Kidney epithelial cell (primary cell): ENCODE measurements at regions not wholly inside any gene's neighbourhood (a gene's known extent, or its start where the extent isn't known, plus 50 kb on each side); places are given as distances from the start of the nearest gene placed in this dataset.

ENCODE experiments used
- DNase-seq: peaks from one replicate; pipeline ENCODE4 v3.0.0-alpha.2; 2010; ENCODE audit warnings: low read depth
- H3K27me3 ChIP-seq: 2 replicates; pipeline ENCODE4 v1.6.0; 2011; ENCODE audit warnings: low read length; ENCODE audit not compliant: control insufficient read depth, insufficient read depth
- H3K36me3 ChIP-seq: 2 replicates; pipeline ENCODE4 v1.5.1; 2011; ENCODE audit warnings: low read length; ENCODE audit not compliant: control insufficient read depth, insufficient read depth
- H3K4me3 ChIP-seq: 2 replicates; pipeline ENCODE4 v1.5.1; 2011; ENCODE audit warnings: low read depth, mild to moderate bottlenecking, control low read depth, low read length
- CTCF ChIP-seq: IDR thresholded peaks from 2 replicates; pipeline ENCODE4 v1.5.1; 2011; ENCODE audit warnings: mild to moderate bottlenecking, moderate library complexity, low read length, control low read depth, inconsistent platforms; ENCODE audit not compliant: insufficient read depth, poor library complexity, severe bottlenecking

DNA sequence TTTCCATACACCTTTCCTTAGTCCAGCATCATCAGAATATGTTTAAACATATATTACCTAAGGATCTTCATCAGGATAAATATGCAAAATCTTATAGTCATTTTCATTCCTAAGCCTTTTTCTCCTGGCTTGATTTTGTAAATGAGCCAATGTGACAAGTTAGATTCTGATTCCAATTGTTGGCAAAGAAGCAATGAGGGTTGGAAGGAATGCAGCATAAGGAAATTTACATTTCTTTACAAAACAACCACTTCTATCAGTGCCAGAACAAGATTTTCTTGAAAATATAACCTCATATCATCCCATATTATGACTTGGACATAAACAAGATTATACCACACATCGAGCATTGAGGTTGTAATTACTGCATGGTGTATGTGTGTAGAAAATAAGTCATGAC is 508.1 kb downstream of the TRAM1L1 start:
- Histone ChIP-seq H3K36me3 (no peaks in the 10 kb centered on the region), H3K27me3 (no peaks in the 10 kb centered on the region), H3K4me3 (no peak overlapping the region)
- no peak for TF ChIP-seq CTCF
- DNase-seq: no peak

DNA sequence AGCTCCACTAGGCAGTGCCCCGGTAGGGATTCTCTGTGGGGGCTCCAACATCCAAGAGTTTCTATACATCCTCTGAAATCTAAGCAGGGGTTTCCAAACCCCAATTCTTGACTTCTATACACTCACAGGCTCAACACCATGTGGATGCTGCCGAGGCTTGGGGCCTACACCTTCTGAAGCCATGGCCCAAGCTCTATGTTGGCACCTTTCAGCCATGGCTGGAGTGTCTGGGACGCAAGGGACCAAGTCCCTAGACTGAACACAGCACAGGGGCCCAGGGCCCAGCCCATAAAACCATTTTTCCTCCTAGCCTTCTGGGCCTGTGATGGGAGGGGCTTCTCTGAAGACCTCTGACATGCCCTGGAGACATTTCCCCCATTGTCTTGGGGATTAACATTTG is 511.8 kb downstream of the TRAM1L1 start:
- Histone ChIP-seq H3K4me3 (no peak overlapping the region), H3K36me3 (no peaks in the 10 kb centered on the region), H3K27me3 (no peaks in the 10 kb centered on the region)
- DNase-seq: no peak
- TF ChIP-seq CTCF: no peak

- H3K36me3 ChIP-seq: no peaks in the 10 kb centered on the region
- DNase-seq: no peak
These were observed 523.6 kb downstream of the TRAM1L1 start for GRCh38 chr4:116561768-116562167.

DNA sequence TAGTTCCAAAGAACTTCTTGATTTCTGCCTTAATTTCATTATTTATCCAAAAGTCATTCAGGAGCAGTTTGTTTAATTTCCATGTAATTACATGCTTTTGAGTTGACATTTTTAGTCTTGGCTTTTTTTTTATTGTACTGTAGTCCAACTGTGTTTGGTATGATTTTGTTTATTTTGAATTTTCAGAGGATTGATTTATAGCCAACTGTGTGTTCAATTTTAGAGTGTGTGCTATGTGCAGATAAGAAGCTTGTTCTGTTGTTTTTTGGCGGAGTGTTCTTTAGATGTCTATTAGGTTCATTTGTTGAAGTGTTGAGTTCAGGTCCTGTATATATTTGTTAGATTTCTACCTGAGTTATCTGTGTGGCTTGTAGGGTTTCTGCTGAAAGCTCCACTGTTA is 533.6 kb downstream of the TRAM1L1 start:
- no peaks in the 10 kb centered on the region for H3K27me3 ChIP-seq
- TF ChIP-seq CTCF: no peak
- no peak overlapping the region for H3K4me3 ChIP-seq
- no peaks in the 10 kb centered on the region for H3K36me3 ChIP-seq
- no peak for DNase-seq

More at GRCh38 chr4:116561768-116562167, 523.6 kb downstream of the TRAM1L1 start:
- TF ChIP-seq CTCF: no peak
- no peaks in the 10 kb centered on the region for H3K27me3 ChIP-seq
- H3K4me3 ChIP-seq: no peak overlapping the region

DNA sequence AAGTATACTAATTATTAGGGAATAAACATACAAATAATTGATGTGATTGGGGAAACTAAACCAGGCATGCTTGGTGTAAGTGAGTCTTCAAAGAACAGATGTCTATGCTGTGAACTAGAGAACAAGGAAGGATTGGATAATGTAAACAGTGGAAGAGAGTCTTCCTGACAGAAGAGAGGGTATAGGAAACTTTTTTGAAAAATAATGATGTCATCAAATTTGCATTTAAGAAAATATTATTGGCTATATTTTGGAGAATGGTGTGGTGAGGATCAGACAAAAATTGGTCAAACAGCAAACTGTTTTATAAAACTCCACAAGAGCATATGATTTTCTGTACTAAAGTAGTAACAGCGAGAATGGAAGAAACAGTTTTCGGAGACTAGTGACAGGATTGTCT is 537.7 kb downstream of the TRAM1L1 start:
- Histone ChIP-seq H3K27me3 (no peaks in the 10 kb centered on the region), H3K36me3 (no peaks in the 10 kb centered on the region), H3K4me3 (no peak overlapping the region)
- DNase-seq: no peak
- no peak for TF ChIP-seq CTCF

DNA sequence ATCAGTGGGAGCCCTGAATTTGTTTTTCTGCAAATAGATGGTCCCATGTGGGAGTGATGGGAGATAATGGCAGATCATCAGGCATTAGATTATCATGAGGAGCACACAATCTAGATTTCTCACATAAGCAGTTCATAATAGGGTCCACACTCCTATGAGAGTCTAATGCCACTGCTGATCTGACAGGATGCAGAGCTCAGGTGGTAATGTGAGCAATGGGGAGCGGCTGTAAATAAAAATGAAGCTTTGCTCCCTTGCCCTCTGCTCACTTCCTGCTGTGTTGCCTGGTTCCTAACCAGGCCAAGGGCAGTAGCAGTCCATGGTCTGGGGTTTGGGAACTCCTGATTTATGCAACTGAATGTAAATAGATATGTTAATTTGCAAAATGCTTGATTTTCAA is 538.6 kb downstream of the TRAM1L1 start:
- no peak for DNase-seq
- TF ChIP-seq CTCF: no peak
- H3K36me3 ChIP-seq: no peaks in the 10 kb centered on the region
- no peak overlapping the region for H3K4me3 ChIP-seq
- no peaks in the 10 kb centered on the region for H3K27me3 ChIP-seq
